ENCODE measurements at regions not wholly inside any gene's neighbourhood (a gene's known extent, or its start where the extent isn't known, plus 50 kb on each side); places are given as distances from the start of the nearest gene placed in this dataset.
"Not testable (repeated sequence)": the region's sequence is repeated elsewhere in the genome, so short reads cannot be mapped to it uniquely, and the experiment has no call there.

GRCh38 chr7:149714081-149714909 is 59.1 kb downstream of the ZNF467 start:
- peak in 3 of 4 donors; percentile 77 to 88 (median 85) for DNase-seq (ENCODE audit: low read depth in 4 of 4, low spot score in 2 of 4)

GRCh38 chr7:149713731-149714068 is 59.7 kb downstream of the ZNF467 start:
- no peak for DNase-seq (ENCODE audit: low read depth in 4 of 4, low spot score in 2 of 4)

- no peak for DNase-seq (ENCODE audit: low read depth in 4 of 4, low spot score in 2 of 4)
Measured at GRCh38 chr7:149713061-149713730, 60.2 kb downstream of the ZNF467 start.

- DNase-seq (ENCODE audit: low read depth in 4 of 4, low spot score in 2 of 4): no peak
Measured at GRCh38 chr7:149708026-149708425, 65.4 kb downstream of the ZNF467 start.

- no peak for DNase-seq (ENCODE audit: low read depth in 4 of 4, low spot score in 2 of 4)
Measured at GRCh38 chr7:149707448-149707886, 65.9 kb downstream of the ZNF467 start.

- no peak for DNase-seq (ENCODE audit: low read depth in 4 of 4, low spot score in 2 of 4)
Measured at GRCh38 chr7:149706398-149706797, 67.0 kb downstream of the ZNF467 start.

- no peak for DNase-seq (ENCODE audit: low read depth in 4 of 4, low spot score in 2 of 4)
Measured at GRCh38 chr7:149704507-149704906, 68.9 kb downstream of the ZNF467 start.

- no peak for DNase-seq (ENCODE audit: low read depth in 4 of 4, low spot score in 2 of 4)
Measured at GRCh38 chr7:149703044-149703650, 70.2 kb downstream of the ZNF467 start.

GRCh38 chr7:149701495-149702240 is 71.7 kb downstream of the ZNF467 start:
- no peak for DNase-seq (ENCODE audit: low read depth in 4 of 4, low spot score in 2 of 4)

GRCh38 chr7:149697767-149698166 is 75.6 kb downstream of the ZNF467 start:
- not testable (repeated sequence) for DNase-seq (ENCODE audit: low read depth in 4 of 4, low spot score in 2 of 4)

GRCh38 chr7:149696280-149696679 is 77.1 kb downstream of the ZNF467 start:
- no peak for DNase-seq (ENCODE audit: low read depth in 4 of 4, low spot score in 2 of 4)

GRCh38 chr7:149692557-149692982 is 80.8 kb downstream of the ZNF467 start:
- no peak for DNase-seq (ENCODE audit: low read depth in 4 of 4, low spot score in 2 of 4)

GRCh38 chr7:149692056-149692455 is 81.3 kb downstream of the ZNF467 start:
- no peak for DNase-seq (ENCODE audit: low read depth in 4 of 4, low spot score in 2 of 4)

GRCh38 chr7:149690688-149691446 is 82.5 kb downstream of the ZNF467 start:
- no peak for DNase-seq (ENCODE audit: low read depth in 4 of 4, low spot score in 2 of 4)

- no peak for DNase-seq (ENCODE audit: low read depth in 4 of 4, low spot score in 2 of 4)
Measured at GRCh38 chr7:149689291-149689721, 84.1 kb downstream of the ZNF467 start.

GRCh38 chr7:149688836-149689235 is 84.6 kb downstream of the ZNF467 start:
- DNase-seq (ENCODE audit: low read depth in 4 of 4, low spot score in 2 of 4): no peak

- DNase-seq (ENCODE audit: low read depth in 4 of 4, low spot score in 2 of 4): not testable (repeated sequence)
Measured at GRCh38 chr7:149687820-149688219, 85.6 kb downstream of the ZNF467 start.

- DNase-seq (ENCODE audit: low read depth in 4 of 4, low spot score in 2 of 4): no peak
Measured at GRCh38 chr7:149686449-149686848, 86.9 kb downstream of the ZNF467 start.

- DNase-seq (ENCODE audit: low read depth in 4 of 4, low spot score in 2 of 4): no peak
Measured at GRCh38 chr7:149686011-149686410, 87.4 kb downstream of the ZNF467 start.

GRCh38 chr7:149685455-149685854 is 87.9 kb downstream of the ZNF467 start:
- DNase-seq (ENCODE audit: low read depth in 4 of 4, low spot score in 2 of 4): no peak

Measured in left renal cortex interstitium (tissue), 4 donors.